ENCODE measurements at regions not wholly inside any gene's neighbourhood (a gene's known extent, or its start where the extent isn't known, plus 50 kb on each side); places are given as distances from the start of the nearest gene placed in this dataset.

DNA sequence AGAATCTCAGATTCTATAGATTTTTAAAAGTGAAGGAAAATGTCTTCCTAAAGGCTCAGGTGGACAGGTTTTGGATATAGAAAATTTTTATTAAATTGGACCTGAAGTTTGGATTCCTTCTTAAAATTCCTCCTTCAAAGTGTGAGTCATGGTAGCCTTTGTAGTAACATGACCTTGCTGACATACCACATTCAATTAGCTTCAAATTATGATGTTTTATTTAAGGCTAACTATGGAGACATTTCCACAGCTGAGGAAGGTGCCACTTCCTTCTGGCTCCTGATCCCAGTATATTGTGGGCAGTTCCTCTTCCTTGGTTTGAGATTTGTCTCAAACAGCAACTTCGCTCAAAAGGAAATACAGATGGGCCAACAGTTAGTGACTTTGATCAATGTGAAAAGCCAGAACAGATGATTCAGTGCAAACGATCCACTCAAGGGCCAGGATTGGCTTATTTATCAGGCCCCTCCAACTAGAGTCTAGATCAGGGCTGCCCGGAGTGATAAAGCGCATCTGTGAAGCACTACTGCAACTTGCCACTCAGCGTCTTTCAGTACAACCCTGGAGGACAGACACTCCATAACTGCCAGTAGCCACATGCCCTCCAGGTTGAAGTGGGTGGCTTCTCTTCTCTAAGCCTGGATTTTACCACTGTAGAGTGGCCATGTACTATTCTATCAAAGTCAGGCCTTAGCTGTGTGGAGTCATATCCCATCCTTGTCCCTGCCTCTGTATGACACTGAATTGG lies 573.5 kb downstream of the KIF20B start:
- TF ChIP-seq, protein P1, sequence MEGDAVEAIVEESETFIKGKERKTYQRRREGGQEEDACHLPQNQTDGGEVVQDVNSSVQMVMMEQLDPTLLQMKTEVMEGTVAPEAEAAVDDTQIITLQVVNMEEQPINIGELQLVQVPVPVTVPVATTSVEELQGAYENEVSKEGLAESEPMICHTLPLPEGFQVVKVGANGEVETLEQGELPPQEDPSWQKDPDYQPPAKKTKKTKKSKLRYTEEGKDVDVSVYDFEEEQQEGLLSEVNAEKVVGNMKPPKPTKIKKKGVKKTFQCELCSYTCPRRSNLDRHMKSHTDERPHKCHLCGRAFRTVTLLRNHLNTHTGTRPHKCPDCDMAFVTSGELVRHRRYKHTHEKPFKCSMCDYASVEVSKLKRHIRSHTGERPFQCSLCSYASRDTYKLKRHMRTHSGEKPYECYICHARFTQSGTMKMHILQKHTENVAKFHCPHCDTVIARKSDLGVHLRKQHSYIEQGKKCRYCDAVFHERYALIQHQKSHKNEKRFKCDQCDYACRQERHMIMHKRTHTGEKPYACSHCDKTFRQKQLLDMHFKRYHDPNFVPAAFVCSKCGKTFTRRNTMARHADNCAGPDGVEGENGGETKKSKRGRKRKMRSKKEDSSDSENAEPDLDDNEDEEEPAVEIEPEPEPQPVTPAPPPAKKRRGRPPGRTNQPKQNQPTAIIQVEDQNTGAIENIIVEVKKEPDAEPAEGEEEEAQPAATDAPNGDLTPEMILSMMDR (IDR thresholded peaks at IDR 0.05; ENCODE audit: low read length): no peak
- no peak for TF ChIP-seq EZH2phosphoT487 (IDR thresholded peaks at IDR 0.05; ENCODE audit: low read length)
- no peak for TF ChIP-seq EZH2 (optimal IDR thresholded peaks at IDR 0.05; ENCODE audit: low read depth, low read length)

Measured in MM.1S (cell line).